Lower lobe of right lung (tissue), 2 donors: ENCODE measurements at regions not wholly inside any gene's neighbourhood (a gene's known extent, or its start where the extent isn't known, plus 50 kb on each side); places are given as distances from the start of the nearest gene placed in this dataset.

Experiments used
- ATAC-seq, 2 donors: fragments of 200-7000 bp; cut with Tn5 transposase; one replicate each; pipeline ENCODE4 v1.9.1; 2020 to 2022; ENCODE audit warnings: mild to moderate bottlenecking in 2 of 2, moderate library complexity in 2 of 2
- DNase-seq: peaks from one replicate; pipeline ENCODE4 v3.0.0-alpha.2; 2020
- H3K27ac ChIP-seq: fragments of 200-600 bp; one replicate; pipeline ENCODE4 v1.8.0; 2022
- H3K27me3 ChIP-seq: fragments of 200-600 bp; one replicate; pipeline ENCODE4 v1.8.0; 2022; ENCODE audit warnings: low read depth
- H3K36me3 ChIP-seq: fragments of 200-600 bp; one replicate; pipeline ENCODE4 v1.8.0; 2022; ENCODE audit warnings: mild to moderate bottlenecking
- H3K4me1 ChIP-seq: fragments of 200-600 bp; one replicate; pipeline ENCODE4 v1.8.0; 2022
- H3K4me3 ChIP-seq: fragments of 200-600 bp; one replicate; pipeline ENCODE4 v1.8.0; 2022; ENCODE audit warnings: mild to moderate bottlenecking
- H3K9me3 ChIP-seq: fragments of 200-600 bp; one replicate; pipeline ENCODE4 v1.8.0; 2022
- CTCF ChIP-seq: fragments of 200-600 bp; IDR thresholded peaks from one replicate; pipeline ENCODE4 v1.8.0; 2022; ENCODE audit warnings: antibody characterized with exemption, mild to moderate bottlenecking
- intact Hi-C: fragments of 100-400 bp; cut with DNase I; formaldehyde crosslinking; loops from one replicate; pipeline ENCODE4 v1.11.0; 2022
- donor health status: DM: no; HTN: yes; CAD: no; lungs with severe emphysema.

DNA sequence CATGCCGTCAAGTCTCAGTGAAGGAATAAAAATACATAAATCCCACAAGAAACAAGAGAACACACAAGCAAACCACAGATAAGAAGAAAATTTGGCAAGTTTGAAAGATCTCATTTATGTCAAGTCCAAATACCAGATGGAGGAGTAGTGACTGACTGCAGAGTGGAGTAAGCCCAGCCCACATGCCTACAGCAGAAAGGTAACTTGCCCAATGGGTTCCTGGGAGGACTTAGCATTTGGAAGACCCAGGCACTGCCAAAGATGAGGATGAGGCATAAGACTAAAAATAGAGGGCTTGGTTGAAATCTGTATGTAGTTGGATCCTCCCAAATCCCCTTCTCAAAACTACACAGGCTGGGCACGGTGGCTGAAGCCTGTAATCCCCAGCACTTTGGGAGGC is 70.8 kb downstream of the ZNF648 start:
- no peaks in the 10 kb centered on the region for H3K9me3 ChIP-seq
- no peak for ATAC-seq
- intact Hi-C loops: no loop called here

DNA sequence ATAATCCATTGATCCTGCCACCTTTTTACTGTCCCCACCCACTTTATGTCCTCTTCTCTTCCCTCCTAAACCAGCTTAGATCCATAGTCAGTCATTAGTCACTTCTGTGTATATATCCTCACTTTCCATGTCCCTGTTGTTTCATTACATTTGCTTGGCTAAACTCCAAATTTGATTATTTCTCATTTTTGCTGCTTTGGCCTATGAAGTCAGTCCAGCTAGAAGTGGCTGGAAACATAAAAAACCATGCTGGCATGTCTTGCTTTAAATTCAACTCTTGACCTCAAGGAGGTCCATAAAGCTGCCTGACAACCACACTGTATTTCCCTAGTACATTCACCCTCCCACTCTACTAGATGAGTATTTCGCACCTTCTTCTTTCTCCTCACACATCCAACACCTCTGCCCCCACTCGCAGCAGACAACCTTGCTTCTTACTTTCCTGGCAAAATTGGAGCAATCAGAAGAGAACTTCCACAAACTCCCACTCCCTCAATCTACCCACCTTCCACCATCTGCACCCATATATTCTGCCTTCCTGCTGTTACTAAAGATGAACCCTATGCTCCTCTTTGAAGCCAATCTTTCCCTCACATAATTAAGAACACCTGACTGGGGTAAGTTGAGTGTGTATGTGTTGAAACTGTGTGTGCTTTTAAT is 72.1 kb downstream of the ZNF648 start:
- no peaks in the 10 kb centered on the region for H3K27me3 ChIP-seq
- H3K4me1 ChIP-seq: no peaks in the 10 kb centered on the region
- no peak overlapping the region for H3K27ac ChIP-seq
- no peak for ATAC-seq
- H3K9me3 ChIP-seq: no peaks in the 10 kb centered on the region
- TF ChIP-seq CTCF: no peak
- no peak overlapping the region for H3K4me3 ChIP-seq
- intact Hi-C loops: no loop called here
- no peaks in the 10 kb centered on the region for H3K36me3 ChIP-seq
- DNase-seq: no peak

More for the DNA sequence above, 70.8 kb downstream of the ZNF648 start:
- Histone ChIP-seq H3K4me3 (no peak overlapping the region), H3K4me1 (no peaks in the 10 kb centered on the region), H3K36me3 (no peaks in the 10 kb centered on the region), H3K27ac (no peak overlapping the region), H3K27me3 (no peaks in the 10 kb centered on the region)
- DNase-seq: no peak
- no peak for TF ChIP-seq CTCF

DNA sequence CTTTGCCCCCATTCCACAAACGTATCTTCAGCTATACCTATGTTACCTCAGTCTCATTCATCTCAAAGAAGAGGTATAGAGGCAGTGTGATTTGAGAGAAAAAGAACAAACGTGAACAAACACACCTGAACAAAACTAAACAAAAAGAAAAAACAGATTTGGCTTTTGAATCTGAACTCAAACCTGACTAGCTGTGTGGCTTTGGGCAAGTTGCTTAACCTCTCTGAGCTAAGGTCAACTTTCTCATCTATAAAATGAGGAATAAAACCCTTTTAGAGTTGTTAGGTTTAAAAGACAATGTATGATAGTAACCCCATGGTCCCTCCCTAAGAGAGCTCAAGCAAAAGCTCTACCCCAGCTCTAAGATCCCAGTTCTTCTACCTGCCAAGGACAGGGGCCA is 73.5 kb downstream of the ZNF648 start:
- intact Hi-C loops: no loop called here
- Histone ChIP-seq H3K36me3 (no peaks in the 10 kb centered on the region), H3K4me3 (no peak overlapping the region), H3K9me3 (no peaks in the 10 kb centered on the region), H3K4me1 (no peaks in the 10 kb centered on the region), H3K27ac (no peak overlapping the region), H3K27me3 (no peaks in the 10 kb centered on the region)
- TF ChIP-seq CTCF: no peak
- no peak for ATAC-seq
- no peak for DNase-seq

DNA sequence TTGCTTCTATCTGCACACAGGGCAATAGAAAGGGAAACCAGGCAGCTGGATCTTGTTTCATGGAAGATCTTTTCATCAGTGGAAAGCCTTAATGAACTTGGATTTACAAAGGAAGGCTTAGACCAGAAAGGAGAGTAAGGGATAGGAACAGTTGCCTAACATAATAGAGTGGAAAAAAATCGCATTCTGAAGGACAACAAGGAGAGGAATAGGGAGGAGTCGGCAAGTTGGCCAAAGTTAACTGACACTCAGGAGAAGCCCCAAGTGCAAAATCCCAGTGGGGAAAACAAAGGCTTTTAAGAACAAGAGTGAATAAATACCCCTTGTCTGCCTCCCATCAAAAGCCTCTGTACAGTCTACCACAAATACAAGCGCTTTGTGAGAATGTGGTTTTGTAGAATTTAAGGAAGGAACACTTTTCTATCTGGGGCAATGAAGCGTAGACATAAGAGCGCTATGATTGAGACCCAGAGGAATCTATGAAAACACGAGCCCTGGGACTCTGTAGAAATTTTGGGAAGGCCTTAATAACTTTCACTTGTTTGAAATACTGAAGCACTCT is 74.1 kb downstream of the ZNF648 start:
- Histone ChIP-seq H3K36me3 (no peaks in the 10 kb centered on the region), H3K9me3 (no peaks in the 10 kb centered on the region), H3K27ac (no peak overlapping the region), H3K4me1 (no peaks in the 10 kb centered on the region), H3K4me3 (no peak overlapping the region), H3K27me3 (no peaks in the 10 kb centered on the region)
- no peak for DNase-seq
- ATAC-seq: no peak
- no peak for TF ChIP-seq CTCF
- intact Hi-C loops: no loop called here

- ATAC-seq: no peak
- TF ChIP-seq CTCF: no peak
- intact Hi-C loops: no loop called here
Observed at GRCh38 chr1:181986907-181987305, 74.6 kb downstream of the ZNF648 start.

More at GRCh38 chr1:181986907-181987305, 74.6 kb downstream of the ZNF648 start:
- Histone ChIP-seq H3K4me1 (no peaks in the 10 kb centered on the region), H3K27ac (no peak overlapping the region), H3K36me3 (no peaks in the 10 kb centered on the region), H3K27me3 (no peaks in the 10 kb centered on the region), H3K9me3 (no peaks in the 10 kb centered on the region), H3K4me3 (no peak overlapping the region)
- DNase-seq: no peak
